LNCAP (cell line): ENCODE measurements at regions not wholly inside any gene's neighbourhood (a gene's known extent, or its start where the extent isn't known, plus 50 kb on each side); places are given as distances from the start of the nearest gene placed in this dataset.

Experiments used
- CTCF ChIP-seq: fragments of 450-650 bp; IDR thresholded peaks from 2 replicates; pipeline ENCODE4 v1.5.1; 2017; ENCODE audit warnings: mild to moderate bottlenecking

- no peak for TF ChIP-seq CTCF
These were observed 242.9 kb downstream of the HGF start for GRCh38 chr7:81526971-81527370.

DNA sequence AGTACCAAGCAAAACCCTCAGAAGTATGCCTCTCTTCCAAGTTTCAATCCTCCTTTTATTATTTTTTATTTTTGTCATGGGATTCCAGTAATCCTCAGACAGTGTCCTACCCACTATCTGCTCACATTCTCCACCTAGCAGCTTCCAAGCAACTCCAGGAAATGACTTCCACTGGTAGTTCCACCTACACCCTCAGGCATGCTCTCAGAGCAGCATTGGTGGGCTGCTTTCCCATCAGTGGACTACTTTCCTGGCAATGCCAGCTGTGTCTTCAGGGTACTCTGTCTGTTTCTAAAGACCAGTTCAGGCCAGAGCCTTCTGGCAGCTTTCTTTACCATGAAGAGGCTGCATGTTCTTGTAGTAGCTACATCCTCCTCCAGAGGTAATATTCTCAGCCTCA is 244.0 kb downstream of the HGF start:
- TF ChIP-seq CTCF, result no peak

- TF ChIP-seq CTCF, result no peak
These were observed 250.0 kb downstream of the HGF start for GRCh38 chr7:81519886-81520285.

- TF ChIP-seq CTCF, result no peak
These were observed 252.9 kb downstream of the HGF start for GRCh38 chr7:81516898-81517297.

DNA sequence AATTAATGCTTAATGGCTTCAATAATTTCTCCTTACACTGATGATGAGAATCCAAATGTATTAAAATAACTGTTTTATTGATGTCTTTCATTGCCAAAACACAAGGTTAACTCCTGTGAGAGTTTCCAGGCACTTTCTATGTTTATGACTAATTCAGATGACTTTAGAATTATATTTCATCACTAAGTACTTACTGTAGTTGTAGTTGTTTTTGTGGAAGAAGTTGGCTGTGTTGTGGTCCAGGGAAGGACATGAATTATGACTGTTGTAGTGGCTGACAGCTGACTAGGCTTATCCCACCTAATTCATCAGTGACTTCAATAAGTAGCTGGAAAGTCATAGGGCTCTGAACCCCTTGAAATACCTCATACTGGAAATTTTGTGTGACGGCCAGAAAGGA is 254.8 kb downstream of the HGF start:
- TF ChIP-seq CTCF, result no peak

GRCh38 chr7:81514546-81514945 is 255.3 kb downstream of the HGF start:
- no peak for TF ChIP-seq CTCF

DNA sequence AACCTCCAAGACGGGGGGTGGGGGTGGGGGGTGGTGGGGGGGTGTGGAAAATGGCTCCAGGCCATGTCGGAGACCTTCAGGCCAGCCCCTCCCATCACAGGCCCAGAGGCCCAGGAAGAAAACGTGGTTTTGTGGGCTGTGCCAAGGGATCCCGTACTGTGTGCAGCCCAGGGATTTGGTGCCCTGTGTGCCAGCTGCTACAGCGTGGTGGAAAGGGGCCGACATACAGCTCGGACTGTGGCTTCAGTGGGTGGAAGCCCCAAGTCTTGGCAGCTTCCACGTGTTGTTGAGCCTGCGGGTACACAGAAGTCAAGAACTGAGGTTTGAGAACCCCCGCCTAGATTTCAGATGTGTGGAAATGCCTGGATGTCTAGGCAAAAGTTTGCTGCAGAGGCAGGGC is 259.7 kb downstream of the HGF start:
- TF ChIP-seq CTCF, result no peak

DNA sequence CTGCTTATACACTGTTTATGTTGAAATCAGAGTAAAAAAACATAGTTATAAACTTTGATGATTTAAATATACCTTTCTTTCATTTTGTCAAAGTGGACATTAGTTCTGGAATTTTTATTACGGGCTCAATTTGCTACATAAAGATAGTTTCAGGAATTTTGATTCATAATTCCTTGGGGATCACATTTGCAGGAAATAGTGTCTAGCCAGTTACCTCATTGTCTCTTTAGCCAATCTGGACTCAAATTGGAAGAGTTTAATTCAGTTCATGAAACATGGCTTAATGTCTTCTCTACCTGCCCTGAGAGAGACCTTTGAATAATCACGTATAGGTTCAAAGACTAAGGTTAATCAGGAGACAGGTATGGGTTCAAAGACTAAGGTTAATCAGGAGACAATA is 262.6 kb downstream of the HGF start:
- no peak for TF ChIP-seq CTCF
